Neural progenitor cell (in vitro differentiated cells): ENCODE measurements at regions not wholly inside any gene's neighbourhood (a gene's known extent, or its start where the extent isn't known, plus 50 kb on each side); places are given as distances from the start of the nearest gene placed in this dataset.

Experiments used
- DNase-seq: peaks from one replicate; pipeline ENCODE4 v3.0.0-alpha.2; 2016; ENCODE audit warnings: low spot score
- H2AFZ ChIP-seq: fragments of 200-600 bp; sonication (generic); replicated peaks from 2 replicates; pipeline ENCODE4 v1.6.1; 2016; ENCODE audit warnings: antibody characterized with exemption
- H3F3A ChIP-seq: fragments of 200-600 bp; sonication (generic); 2 replicates; pipeline ENCODE4 v1.6.1; 2016; ENCODE audit warnings: antibody characterized with exemption, low read depth
- H3K27ac ChIP-seq: fragments of 200-600 bp; sonication (generic); 2 replicates; pipeline ENCODE4 v1.5.1; 2016; ENCODE audit warnings: mild to moderate bottlenecking
- H3K27me3 ChIP-seq: fragments of 200-600 bp; sonication (generic); 2 replicates; pipeline ENCODE4 v1.6.1; 2016; ENCODE audit warnings: mild to moderate bottlenecking, moderate library complexity
- H3K36me3 ChIP-seq: fragments of 200-600 bp; sonication (generic); 2 replicates; pipeline ENCODE4 v1.5.1; 2016
- H3K4me1 ChIP-seq: fragments of 200-600 bp; sonication (generic); 2 replicates; pipeline ENCODE4 v1.6.1; 2016; ENCODE audit warnings: mixed run types
- H3K4me2 ChIP-seq: fragments of 200-600 bp; sonication (generic); 2 replicates; pipeline ENCODE4 v1.6.1; 2016
- H3K4me3 ChIP-seq: fragments of 200-600 bp; sonication (generic); 2 replicates; pipeline ENCODE4 v1.5.1; 2016
- H3K79me2 ChIP-seq: fragments of 200-600 bp; sonication (generic); 2 replicates; pipeline ENCODE4 v1.6.1; 2016; ENCODE audit warnings: low read depth
- H3K9ac ChIP-seq: fragments of 200-600 bp; sonication (generic); 2 replicates; pipeline ENCODE4 v1.6.1; 2016
- H3K9me3 ChIP-seq: fragments of 200-600 bp; sonication (generic); 2 replicates; pipeline ENCODE4 v1.5.1; 2016; ENCODE audit warnings: low read depth
- H4K20me1 ChIP-seq: fragments of 200-600 bp; sonication (generic); 2 replicates; pipeline ENCODE4 v1.6.1; 2016; ENCODE audit warnings: low read depth
- H3K27ac Mint-ChIP-seq: 3 replicates; pipeline ENCODE4 v1.8.0; 2021; ENCODE audit warnings: mixed read lengths
- H3K27me3 Mint-ChIP-seq: 2 replicates; pipeline ENCODE4 v1.8.0; 2022; ENCODE audit warnings: low read depth, mild to moderate bottlenecking, inconsistent platforms, moderate library complexity, mixed read lengths; ENCODE audit not compliant: insufficient read depth
- H3K36me3 Mint-ChIP-seq: 3 replicates; pipeline ENCODE4 v1.8.0; 2021; ENCODE audit warnings: mixed read lengths
- H3K4me1 Mint-ChIP-seq: 3 replicates; pipeline ENCODE4 v1.8.0; 2021; ENCODE audit warnings: mixed read lengths
- H3K4me3 Mint-ChIP-seq: 3 replicates; pipeline ENCODE4 v1.8.0; 2021; ENCODE audit warnings: mild to moderate bottlenecking, moderate library complexity, mixed read lengths
- H3K9me3 Mint-ChIP-seq: 3 replicates; pipeline ENCODE4 v1.8.0; 2020; ENCODE audit warnings: mixed read lengths
- EZH2 ChIP-seq: fragments of 200-600 bp; sonication (generic); IDR thresholded peaks from 2 replicates; pipeline ENCODE4 v1.6.1; 2017; ENCODE audit warnings: antibody characterized with exemption, mild to moderate bottlenecking, moderate library complexity
- EZH2phosphoT487 ChIP-seq: fragments of 200-600 bp; sonication (generic); IDR thresholded peaks from 2 replicates; pipeline ENCODE4 v1.6.1; 2017; ENCODE audit warnings: antibody characterized with exemption
- TF ChIP-seq, protein P1 (sequence below): fragments of 200-600 bp; sonication (generic); IDR thresholded peaks from 2 replicates; pipeline ENCODE4 v1.5.1; 2017; ENCODE audit warnings: antibody characterized with exemption, mild to moderate bottlenecking

- TF ChIP-seq, protein P1, sequence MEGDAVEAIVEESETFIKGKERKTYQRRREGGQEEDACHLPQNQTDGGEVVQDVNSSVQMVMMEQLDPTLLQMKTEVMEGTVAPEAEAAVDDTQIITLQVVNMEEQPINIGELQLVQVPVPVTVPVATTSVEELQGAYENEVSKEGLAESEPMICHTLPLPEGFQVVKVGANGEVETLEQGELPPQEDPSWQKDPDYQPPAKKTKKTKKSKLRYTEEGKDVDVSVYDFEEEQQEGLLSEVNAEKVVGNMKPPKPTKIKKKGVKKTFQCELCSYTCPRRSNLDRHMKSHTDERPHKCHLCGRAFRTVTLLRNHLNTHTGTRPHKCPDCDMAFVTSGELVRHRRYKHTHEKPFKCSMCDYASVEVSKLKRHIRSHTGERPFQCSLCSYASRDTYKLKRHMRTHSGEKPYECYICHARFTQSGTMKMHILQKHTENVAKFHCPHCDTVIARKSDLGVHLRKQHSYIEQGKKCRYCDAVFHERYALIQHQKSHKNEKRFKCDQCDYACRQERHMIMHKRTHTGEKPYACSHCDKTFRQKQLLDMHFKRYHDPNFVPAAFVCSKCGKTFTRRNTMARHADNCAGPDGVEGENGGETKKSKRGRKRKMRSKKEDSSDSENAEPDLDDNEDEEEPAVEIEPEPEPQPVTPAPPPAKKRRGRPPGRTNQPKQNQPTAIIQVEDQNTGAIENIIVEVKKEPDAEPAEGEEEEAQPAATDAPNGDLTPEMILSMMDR = no peak
- no peak for TF ChIP-seq EZH2
- TF ChIP-seq EZH2phosphoT487 = no peak
- Histone ChIP-seq H3K79me2 (no peaks in the 10 kb centered on the region), H3K27ac (no peak overlapping the region), H3F3A (no peaks in the 10 kb centered on the region), H3K36me3 (no peaks in the 10 kb centered on the region), H3K4me1 (no peaks in the 10 kb centered on the region), H3K4me3 (no peak overlapping the region), H4K20me1 (no peaks in the 10 kb centered on the region), H3K4me2 (no peak overlapping the region), H3K9me3 (no peaks in the 10 kb centered on the region), H2AFZ (peak overlapping the region; percentile 22), H3K27me3 (no peaks in the 10 kb centered on the region), H3K9ac (no peak overlapping the region)
- Mint-ChIP-seq H3K4me1 (no peaks in the 10 kb centered on the region), H3K27me3 (peaks cover 3% of the 10 kb centered on the region), H3K9me3 (no peaks in the 10 kb centered on the region), H3K36me3 (no peaks in the 10 kb centered on the region), H3K4me3 (no peak overlapping the region), H3K27ac (no peak overlapping the region)
- no peak for DNase-seq
Measured at GRCh38 chr1:229192853-229193252, 78.1 kb upstream of the RAB4A start.

DNA sequence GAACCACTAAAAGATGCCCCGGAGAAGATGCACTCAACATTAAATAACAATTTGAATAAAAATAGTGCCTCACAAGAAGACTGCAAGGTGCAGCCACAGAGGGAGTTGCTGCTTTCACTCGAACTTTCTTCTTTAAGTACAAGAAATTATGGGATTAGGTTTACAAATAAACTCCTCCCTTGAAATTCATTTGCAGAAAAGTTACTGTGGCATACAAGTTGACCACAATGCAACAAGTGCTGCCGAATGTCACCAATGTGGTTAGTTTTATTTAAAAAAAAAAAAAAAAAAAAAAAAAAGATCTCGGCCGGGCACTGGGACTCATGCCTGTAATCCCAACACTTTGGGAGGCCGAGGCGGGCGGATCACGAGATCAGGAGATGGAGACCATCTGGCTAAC, 76.8 kb upstream of the RAB4A start:
- Histone ChIP-seq H3F3A (no peaks in the 10 kb centered on the region), H2AFZ (no peak overlapping the region), H3K4me2 (no peak overlapping the region), H3K79me2 (no peaks in the 10 kb centered on the region), H4K20me1 (no peaks in the 10 kb centered on the region), H3K9me3 (no peaks in the 10 kb centered on the region), H3K36me3 (no peaks in the 10 kb centered on the region), H3K4me3 (no peak overlapping the region), H3K4me1 (no peaks in the 10 kb centered on the region), H3K27ac (no peak overlapping the region), H3K9ac (no peak overlapping the region), H3K27me3 (no peaks in the 10 kb centered on the region)
- Mint-ChIP-seq H3K36me3 (no peaks in the 10 kb centered on the region), H3K27ac (no peak overlapping the region), H3K27me3 (peaks cover 3% of the 10 kb centered on the region), H3K4me1 (no peaks in the 10 kb centered on the region), H3K9me3 (no peaks in the 10 kb centered on the region), H3K4me3 (no peak overlapping the region)
- TF ChIP-seq EZH2phosphoT487 (no peak), EZH2 (no peak)
- TF ChIP-seq, protein P1 = no peak
- DNase-seq = no peak

DNA sequence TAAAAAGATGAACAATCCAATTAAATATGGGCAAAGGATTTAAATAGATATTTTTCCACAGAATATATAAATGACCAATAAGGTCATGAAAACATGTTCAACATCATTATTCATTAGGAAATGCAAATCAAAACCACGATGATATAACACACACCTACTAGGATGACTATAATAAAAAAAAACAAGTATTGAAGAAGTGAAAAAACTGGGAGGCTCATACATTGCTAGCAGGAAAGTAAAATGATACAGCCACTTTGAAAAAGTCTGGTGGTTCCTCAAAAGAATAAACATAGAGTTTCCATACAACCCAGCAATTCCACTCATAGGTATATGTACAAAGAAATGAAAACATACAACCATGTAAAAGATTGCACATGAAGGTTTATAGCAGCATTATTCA, 75.7 kb upstream of the RAB4A start:
- Histone ChIP-seq H3K27me3 (no peaks in the 10 kb centered on the region), H3K27ac (no peak overlapping the region), H3K4me2 (no peak overlapping the region), H3K4me1 (no peaks in the 10 kb centered on the region), H3F3A (no peaks in the 10 kb centered on the region), H3K9me3 (no peaks in the 10 kb centered on the region), H2AFZ (no peak overlapping the region), H3K9ac (no peak overlapping the region), H3K36me3 (no peaks in the 10 kb centered on the region), H3K79me2 (no peaks in the 10 kb centered on the region), H3K4me3 (no peak overlapping the region), H4K20me1 (no peaks in the 10 kb centered on the region)
- no peak for DNase-seq
- Mint-ChIP-seq H3K4me1 (peaks cover 3% of the 10 kb centered on the region), H3K27me3 (peaks cover 2% of the 10 kb centered on the region), H3K4me3 (no peak overlapping the region), H3K27ac (no peak overlapping the region), H3K9me3 (no peaks in the 10 kb centered on the region), H3K36me3 (no peaks in the 10 kb centered on the region)
- TF ChIP-seq, protein P1 = no peak
- TF ChIP-seq EZH2phosphoT487 (no peak), EZH2 (no peak)
